Peyer's patch (tissue), 4 donors: ENCODE measurements at regions not wholly inside any gene's neighbourhood (a gene's known extent, or its start where the extent isn't known, plus 50 kb on each side); places are given as distances from the start of the nearest gene placed in this dataset.

Source experiments
- CTCF ChIP-seq, 6 experiments: fragments of 450-650 bp in 4 of 6; fragments of 200-600 bp in 2 of 6; sonication (generic) in 1 of 6; IDR thresholded peaks; one replicate each; pipeline ENCODE4 v1.5.1; 2017 to 2019; ENCODE audit warnings: antibody characterized with exemption in 6 of 6, mild to moderate bottlenecking in 3 of 6, moderate library complexity in 1 of 6
- POLR2A ChIP-seq, 2 donors: fragments of 450-650 bp; IDR thresholded peaks; one replicate each; pipeline ENCODE4 v1.5.1; 2017; ENCODE audit warnings: antibody characterized with exemption in 2 of 2, mild to moderate bottlenecking in 2 of 2, moderate library complexity in 2 of 2

- no peak for TF ChIP-seq CTCF (IDR thresholded peaks at IDR 0.05)
- TF ChIP-seq POLR2A (IDR thresholded peaks at IDR 0.05), result no peak
Measured at GRCh38 chr14:84458881-84459280, 1071.1 kb upstream of the FLRT2 start.
